ENCODE measurements at regions not wholly inside any gene's neighbourhood (a gene's known extent, or its start where the extent isn't known, plus 50 kb on each side); places are given as distances from the start of the nearest gene placed in this dataset.

DNA sequence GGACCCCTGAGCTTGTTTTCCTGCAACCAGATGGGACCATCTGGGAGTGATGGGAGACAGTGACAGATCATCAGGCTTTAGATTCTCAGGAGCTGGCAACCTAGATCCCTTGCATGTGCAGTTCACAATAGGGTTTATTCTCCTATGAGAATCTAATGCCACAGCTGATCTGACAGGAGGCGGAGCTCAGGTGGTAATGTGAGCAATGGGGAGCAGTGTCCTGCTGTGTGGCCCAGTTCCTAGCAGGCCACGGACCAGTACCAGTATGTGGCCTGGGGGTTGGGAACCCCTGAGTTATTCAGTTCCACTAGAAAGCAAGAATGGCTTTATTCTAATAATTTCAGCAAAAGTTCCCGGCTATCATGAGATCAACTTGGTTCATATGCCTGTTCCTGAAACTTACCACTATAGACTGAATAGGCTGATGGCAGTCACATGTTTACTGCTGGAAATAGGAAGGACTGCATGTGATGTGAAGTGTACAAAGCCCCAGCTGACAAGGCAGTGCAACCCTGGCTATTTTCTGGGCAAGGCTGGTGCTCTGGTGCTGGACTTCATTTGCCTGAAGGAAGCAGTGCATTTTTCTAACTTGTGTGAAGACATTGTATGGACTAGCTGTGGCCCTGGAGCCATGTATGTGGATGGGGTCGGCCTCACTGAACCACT lies 107.2 kb downstream of the SPRY1 start:
- Histone ChIP-seq H3K4me3 (ENCODE audit: control insufficient read depth in 2 of 3, extremely low read depth in 1 of 3, insufficient read depth in 2 of 3, low read depth in 1 of 3, low read length in 3 of 3) (no peak overlapping the region), H3K36me3 (ENCODE audit: control insufficient read depth in 2 of 2, extremely low read depth in 1 of 2, insufficient read depth in 2 of 2, low read length in 2 of 2) (no peaks in the 10 kb centered on the region), H3K9ac (ENCODE audit: control insufficient read depth, extremely low read depth, insufficient read depth, low read length) (no peak overlapping the region), H3K27me3 (ENCODE audit: control insufficient read depth, extremely low read depth, insufficient read depth, low read length) (no peaks in the 10 kb centered on the region), H3K79me2 (ENCODE audit: control insufficient read depth, insufficient read depth, low read length) (no peaks in the 10 kb centered on the region), H2AFZ (ENCODE audit: control insufficient read depth, low read length) (no peak overlapping the region), H3K27ac (ENCODE audit: control insufficient read depth, insufficient read depth, low read length) (no peak overlapping the region), H3K9me3 (ENCODE audit: control insufficient read depth, low read depth, low read length) (no peaks in the 10 kb centered on the region), H3K9me1 (ENCODE audit: control insufficient read depth, extremely low read depth, insufficient read depth, low read length) (no peaks in the 10 kb centered on the region), H4K20me1 (ENCODE audit: control insufficient read depth, extremely low read depth, insufficient read depth, low read length) (no peaks in the 10 kb centered on the region), H3K4me2 (ENCODE audit: control insufficient read depth, extremely low read depth, insufficient read depth, low read depth, low read length) (no peak overlapping the region), H3K4me1 (ENCODE audit: control insufficient read depth, extremely low read depth, insufficient read depth, low read length) (peaks cover 3% of the 10 kb centered on the region)
- FAIRE-seq (no peak), DNase-seq (ENCODE audit: low read depth, low spot score) (no peak)
- TF ChIP-seq, protein P1, sequence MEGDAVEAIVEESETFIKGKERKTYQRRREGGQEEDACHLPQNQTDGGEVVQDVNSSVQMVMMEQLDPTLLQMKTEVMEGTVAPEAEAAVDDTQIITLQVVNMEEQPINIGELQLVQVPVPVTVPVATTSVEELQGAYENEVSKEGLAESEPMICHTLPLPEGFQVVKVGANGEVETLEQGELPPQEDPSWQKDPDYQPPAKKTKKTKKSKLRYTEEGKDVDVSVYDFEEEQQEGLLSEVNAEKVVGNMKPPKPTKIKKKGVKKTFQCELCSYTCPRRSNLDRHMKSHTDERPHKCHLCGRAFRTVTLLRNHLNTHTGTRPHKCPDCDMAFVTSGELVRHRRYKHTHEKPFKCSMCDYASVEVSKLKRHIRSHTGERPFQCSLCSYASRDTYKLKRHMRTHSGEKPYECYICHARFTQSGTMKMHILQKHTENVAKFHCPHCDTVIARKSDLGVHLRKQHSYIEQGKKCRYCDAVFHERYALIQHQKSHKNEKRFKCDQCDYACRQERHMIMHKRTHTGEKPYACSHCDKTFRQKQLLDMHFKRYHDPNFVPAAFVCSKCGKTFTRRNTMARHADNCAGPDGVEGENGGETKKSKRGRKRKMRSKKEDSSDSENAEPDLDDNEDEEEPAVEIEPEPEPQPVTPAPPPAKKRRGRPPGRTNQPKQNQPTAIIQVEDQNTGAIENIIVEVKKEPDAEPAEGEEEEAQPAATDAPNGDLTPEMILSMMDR (optimal IDR thresholded peaks at IDR 0.05 in 1 of 3, IDR thresholded peaks at IDR 0.05 in 1 of 3, conservative IDR thresholded peaks at IDR 0.05 in 1 of 3; ENCODE audit: extremely low read depth in 1 of 3, insufficient read depth in 2 of 3, low read length in 3 of 3), result no peak
- no peak for TF ChIP-seq EZH2 (IDR thresholded peaks at IDR 0.05; ENCODE audit: low read length)
- dilution Hi-C loops (cut with MboI; ENCODE audit: extremely low pct_ligation_motif_present, low sequenced_read_pairs), result no loop called here

DNA sequence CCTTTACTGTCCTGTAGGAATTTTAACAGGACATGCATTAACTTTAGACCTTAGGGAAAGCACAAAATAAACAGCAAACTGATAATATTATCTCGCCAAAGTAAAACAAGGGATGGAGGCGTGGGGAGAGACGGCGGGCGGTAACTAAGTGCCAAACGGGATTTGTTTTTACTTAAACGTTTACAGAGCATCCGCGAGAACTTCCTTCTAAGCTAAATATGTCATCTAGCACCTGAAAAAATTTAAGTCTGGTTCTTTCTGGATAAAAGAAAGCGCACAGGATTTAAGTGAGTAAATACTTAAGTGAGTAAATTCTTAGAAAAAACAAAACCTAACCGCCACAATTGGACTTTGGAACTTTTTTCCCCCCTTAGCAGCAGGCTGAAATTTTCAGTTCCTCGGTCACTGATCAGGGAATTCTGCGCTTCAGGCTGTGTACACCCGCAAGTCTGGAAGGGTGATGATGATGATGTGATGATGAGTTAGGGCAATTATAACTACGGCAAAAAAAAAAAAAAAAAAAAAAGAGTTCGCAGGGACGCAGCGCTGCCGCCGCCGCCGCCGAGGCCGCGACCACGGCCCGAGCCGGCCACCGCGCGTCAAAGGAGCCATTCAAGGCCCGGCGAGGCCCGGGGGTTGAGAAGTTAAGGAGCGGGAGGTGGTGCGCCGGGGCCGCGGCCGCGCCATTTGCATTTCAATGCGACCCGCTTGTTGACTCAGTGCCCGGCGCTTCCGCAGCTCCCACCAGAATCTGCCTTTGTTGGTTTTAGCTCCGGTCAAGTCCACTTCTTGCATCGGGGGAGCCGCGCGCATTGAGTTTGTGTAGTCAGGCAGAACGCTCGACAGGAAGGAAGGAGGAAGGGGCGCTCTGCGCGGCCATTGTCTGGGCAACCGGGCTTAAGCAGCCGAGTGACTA lies 108.8 kb downstream of the SPRY1 start:
- no peaks in the 10 kb centered on the region for H3K9me1 ChIP-seq (ENCODE audit: control insufficient read depth, extremely low read depth, insufficient read depth, low read length)
- H3K79me2 ChIP-seq (ENCODE audit: control insufficient read depth, insufficient read depth, low read length), result no peaks in the 10 kb centered on the region
- FAIRE-seq (no peak), DNase-seq (ENCODE audit: low read depth, low spot score) (no peak)
- H3K9ac ChIP-seq (ENCODE audit: control insufficient read depth, extremely low read depth, insufficient read depth, low read length), result peak overlapping the region; percentile 63
- peak overlapping the region; percentile 78 for H2AFZ ChIP-seq (ENCODE audit: control insufficient read depth, low read length)
- H3K27me3 ChIP-seq (ENCODE audit: control insufficient read depth, extremely low read depth, insufficient read depth, low read length), result no peaks in the 10 kb centered on the region
- peak overlapping the region; percentile 71 for H3K4me2 ChIP-seq (ENCODE audit: control insufficient read depth, extremely low read depth, insufficient read depth, low read depth, low read length)
- H3K4me3 ChIP-seq (ENCODE audit: control insufficient read depth in 2 of 3, extremely low read depth in 1 of 3, insufficient read depth in 2 of 3, low read depth in 1 of 3, low read length in 3 of 3), result peak overlapping the region; percentile 41 to 60 (median 49)
- no peak overlapping the region for H3K27ac ChIP-seq (ENCODE audit: control insufficient read depth, insufficient read depth, low read length)
- peaks cover 3% of the 10 kb centered on the region for H3K4me1 ChIP-seq (ENCODE audit: control insufficient read depth, extremely low read depth, insufficient read depth, low read length)
- no peaks in the 10 kb centered on the region for H3K9me3 ChIP-seq (ENCODE audit: control insufficient read depth, low read depth, low read length)
- no peak for TF ChIP-seq EZH2 (IDR thresholded peaks at IDR 0.05; ENCODE audit: low read length)
- TF ChIP-seq, protein P1 (optimal IDR thresholded peaks at IDR 0.05 in 1 of 3, IDR thresholded peaks at IDR 0.05 in 1 of 3, conservative IDR thresholded peaks at IDR 0.05 in 1 of 3; ENCODE audit: extremely low read depth in 1 of 3, insufficient read depth in 2 of 3, low read length in 3 of 3), result no peak
- dilution Hi-C loops (cut with MboI; ENCODE audit: extremely low pct_ligation_motif_present, low sequenced_read_pairs), result no loop called here
- no peaks in the 10 kb centered on the region for H3K36me3 ChIP-seq (ENCODE audit: control insufficient read depth in 2 of 2, extremely low read depth in 1 of 2, insufficient read depth in 2 of 2, low read length in 2 of 2)
- H4K20me1 ChIP-seq (ENCODE audit: control insufficient read depth, extremely low read depth, insufficient read depth, low read length), result no peaks in the 10 kb centered on the region
